HG03135 (cell line): ENCODE measurements at regions not wholly inside any gene's neighbourhood (a gene's known extent, or its start where the extent isn't known, plus 50 kb on each side); places are given as distances from the start of the nearest gene placed in this dataset.

Experiments
- ATAC-seq: cut with Tn5 transposase; IDR thresholded peaks from one replicate; pipeline ENCODE4 v1.9.1; 2021; ENCODE audit warnings: mild to moderate bottlenecking, moderate library complexity; ENCODE audit not compliant: unreplicated experiment

DNA sequence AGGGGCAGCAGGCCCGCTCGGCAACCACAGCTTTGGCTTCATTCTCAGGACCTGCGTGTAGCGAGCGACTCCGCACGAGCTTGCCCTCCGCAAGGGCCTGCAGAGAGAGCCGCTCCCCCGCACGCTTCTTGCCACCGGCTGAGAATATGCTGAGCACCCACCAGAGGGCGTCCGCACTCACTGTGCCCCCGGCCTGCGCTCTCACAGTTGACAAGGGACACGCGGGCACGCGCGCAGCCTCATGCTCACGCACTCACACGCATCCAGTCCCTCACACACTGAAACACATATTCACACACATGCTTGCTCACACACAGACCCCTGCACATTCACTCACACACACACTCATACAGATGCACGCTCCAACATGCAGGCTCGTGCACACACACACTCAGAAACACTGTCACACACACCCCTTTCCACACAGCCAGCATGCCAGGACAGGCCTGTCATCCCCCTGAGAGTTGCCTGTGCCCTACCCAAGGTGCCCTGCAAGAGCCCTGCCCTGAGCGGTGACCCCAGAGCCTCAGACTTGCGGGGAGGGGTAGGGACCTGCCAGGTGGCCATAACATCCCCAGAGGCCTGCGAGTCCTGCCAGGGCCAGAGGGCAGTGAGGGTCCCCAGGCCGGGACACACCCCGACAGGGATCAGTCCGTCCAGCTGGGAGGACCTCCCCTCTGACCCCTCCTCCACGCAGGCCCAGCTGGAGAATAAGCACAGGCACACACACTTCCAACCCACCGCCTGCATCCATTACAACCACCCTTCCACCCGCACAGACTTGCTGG lies 174.1 kb downstream of the BMP7 start:
- peak; percentile 68 for ATAC-seq

DNA sequence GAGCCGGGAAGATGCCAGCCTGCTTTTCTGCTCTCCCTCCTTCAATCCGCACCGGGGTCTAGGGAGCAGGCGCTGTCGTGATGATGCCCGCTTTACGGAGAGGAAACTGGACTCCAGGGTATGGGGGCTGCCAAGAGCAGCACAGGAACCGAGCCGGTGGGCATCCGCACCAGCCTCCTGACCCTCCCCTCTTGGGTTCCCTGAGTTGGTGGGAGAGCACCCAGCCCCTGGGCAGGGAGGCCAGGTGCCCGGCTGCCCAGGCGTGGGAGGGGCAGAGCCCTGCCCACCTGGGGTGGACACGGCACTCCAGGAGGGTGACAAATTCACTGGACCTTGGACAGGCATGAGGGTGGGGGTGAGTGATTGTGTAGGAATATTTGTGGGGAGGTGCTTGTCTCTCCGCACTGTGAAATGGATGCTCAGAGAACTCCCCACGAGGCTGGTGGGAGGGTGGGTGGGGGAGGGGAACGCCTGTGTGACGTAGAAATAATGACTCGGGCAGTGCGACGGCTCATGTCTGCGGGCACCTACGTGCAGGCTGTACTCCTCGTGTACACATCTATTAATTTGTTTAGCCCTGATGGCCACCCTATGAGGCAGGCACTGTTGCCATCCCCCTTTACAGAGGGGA lies 173.4 kb downstream of the BMP7 start:
- ATAC-seq, result no peak

DNA sequence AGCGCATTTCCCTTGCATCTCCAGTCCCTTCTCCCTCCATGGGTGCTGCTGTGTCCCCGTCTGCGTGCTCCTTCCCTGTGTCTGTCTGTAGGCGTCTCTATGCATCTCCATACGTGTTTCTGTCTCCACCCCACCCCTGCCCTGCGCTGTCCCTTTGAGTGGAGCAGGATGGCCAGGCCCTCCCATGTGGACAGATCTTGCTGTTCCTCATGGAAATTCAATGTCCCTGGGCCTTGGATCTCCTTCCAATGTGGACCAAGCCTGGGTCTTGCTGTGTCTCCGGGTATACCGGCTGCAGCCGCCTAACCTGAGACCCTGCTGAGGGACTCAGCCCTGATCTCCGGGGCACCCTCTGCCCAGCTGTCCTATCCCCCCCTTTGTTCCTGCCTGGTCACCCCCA lies 172.7 kb downstream of the BMP7 start:
- no peak for ATAC-seq

GRCh38 chr20:57094252-57094891 lies 172.1 kb downstream of the BMP7 start:
- ATAC-seq, result no peak

GRCh38 chr20:57094991-57095390 lies 171.4 kb downstream of the BMP7 start:
- ATAC-seq, result no peak

- ATAC-seq, result no peak
Observed at GRCh38 chr20:57095426-57095825, 171.0 kb downstream of the BMP7 start.

GRCh38 chr20:57097245-57097915 lies 169.1 kb downstream of the BMP7 start:
- no peak for ATAC-seq

DNA sequence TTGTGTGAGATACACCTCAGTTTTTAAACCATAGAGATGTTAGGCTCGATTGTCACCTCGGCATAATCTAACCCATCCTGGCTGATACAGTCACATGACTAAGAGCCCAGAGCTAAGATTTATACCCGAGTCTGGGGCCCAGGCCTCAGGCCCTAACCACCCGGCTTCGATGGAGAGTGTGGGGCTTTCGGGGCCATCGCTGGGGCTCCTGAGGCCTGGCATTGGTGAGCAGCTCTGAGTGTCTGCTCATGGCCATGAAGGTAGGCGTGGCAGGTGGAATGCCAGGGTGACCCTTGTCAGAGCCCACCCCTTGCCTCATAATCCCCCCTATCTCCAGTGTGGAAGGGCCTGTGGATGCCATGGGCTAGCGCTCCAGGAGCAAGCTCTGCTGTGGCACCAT lies 164.3 kb downstream of the BMP7 start:
- no peak for ATAC-seq

- ATAC-seq, result no peak
Observed at GRCh38 chr20:57102566-57102965, 163.9 kb downstream of the BMP7 start.

DNA sequence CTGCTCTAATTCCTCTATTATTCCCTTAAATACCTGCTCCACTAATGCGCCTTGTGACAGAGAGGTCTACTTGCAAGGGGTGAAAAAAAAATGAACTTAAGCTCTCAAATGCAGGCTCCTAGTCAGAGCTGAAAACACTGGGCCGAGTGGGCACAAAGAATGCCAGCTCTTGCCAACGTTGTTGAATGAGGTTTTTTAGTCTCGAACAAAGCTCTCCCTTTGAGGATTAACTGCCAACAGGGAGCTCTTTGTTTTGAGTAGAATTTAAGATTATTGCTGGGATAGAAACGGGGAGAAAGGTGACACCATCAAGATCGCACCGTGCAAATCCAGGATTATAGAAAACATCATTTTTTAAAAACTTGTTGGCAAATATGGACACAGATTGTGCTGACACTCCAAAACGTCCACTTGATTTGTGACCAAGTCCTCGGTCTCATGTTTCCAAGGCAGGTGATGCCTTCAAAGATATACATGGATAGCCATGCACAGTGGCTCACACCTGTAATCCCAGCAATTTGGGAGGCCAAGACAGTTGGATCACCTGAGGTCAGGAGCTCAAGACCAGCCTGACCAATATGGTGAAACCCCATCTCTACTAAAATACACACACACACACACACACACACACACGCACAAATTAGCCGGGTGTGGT lies 163.2 kb downstream of the BMP7 start:
- ATAC-seq, result no peak

DNA sequence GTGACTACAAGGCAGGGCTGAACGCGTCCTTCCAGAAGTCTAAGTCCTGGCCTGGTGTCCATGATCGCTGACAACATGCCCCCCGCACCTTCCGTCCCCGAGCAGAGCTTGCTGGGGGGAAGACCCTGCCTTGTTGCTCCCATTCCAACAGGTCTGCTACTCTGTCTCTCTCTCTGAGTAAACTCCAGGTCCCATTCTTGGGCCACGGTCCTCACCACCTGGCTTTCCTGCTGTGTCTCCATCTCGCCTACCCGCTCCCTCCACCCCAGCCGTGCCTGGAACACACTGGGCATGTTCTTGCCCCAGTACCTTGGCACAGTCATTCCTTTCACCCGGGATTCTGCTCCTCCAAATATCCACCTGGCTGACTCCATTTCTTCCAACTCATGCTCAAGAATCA lies 162.3 kb downstream of the BMP7 start:
- ATAC-seq, result no peak

- no peak for ATAC-seq
Observed at GRCh38 chr20:57104651-57105204, 161.7 kb downstream of the BMP7 start.

GRCh38 chr20:57106030-57106682 lies 160.3 kb downstream of the BMP7 start:
- no peak for ATAC-seq

- ATAC-seq, result no peak
Observed at GRCh38 chr20:57106692-57107091, 159.7 kb downstream of the BMP7 start.

- no peak for ATAC-seq
Observed at GRCh38 chr20:57107208-57107607, 159.2 kb downstream of the BMP7 start.

DNA sequence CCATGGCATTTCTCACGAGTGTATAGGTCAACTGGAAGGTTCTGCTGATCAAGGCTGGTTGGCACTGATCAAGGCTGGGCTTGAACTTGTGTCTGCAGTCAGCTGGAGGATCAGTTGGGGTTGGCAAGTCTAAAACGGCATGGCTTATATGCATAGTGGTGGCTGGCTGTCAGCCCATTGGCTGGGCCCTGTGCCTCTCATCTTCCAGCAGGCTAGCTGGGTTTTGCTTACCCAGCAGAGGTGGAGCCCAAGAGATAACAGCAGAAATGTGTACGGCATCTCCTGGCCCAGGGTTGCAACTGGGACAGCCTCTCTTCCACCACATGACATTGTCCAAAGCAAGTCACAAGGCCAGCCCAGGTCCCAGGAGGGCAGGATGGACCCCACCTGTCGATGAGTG lies 158.2 kb downstream of the BMP7 start:
- ATAC-seq, result no peak

DNA sequence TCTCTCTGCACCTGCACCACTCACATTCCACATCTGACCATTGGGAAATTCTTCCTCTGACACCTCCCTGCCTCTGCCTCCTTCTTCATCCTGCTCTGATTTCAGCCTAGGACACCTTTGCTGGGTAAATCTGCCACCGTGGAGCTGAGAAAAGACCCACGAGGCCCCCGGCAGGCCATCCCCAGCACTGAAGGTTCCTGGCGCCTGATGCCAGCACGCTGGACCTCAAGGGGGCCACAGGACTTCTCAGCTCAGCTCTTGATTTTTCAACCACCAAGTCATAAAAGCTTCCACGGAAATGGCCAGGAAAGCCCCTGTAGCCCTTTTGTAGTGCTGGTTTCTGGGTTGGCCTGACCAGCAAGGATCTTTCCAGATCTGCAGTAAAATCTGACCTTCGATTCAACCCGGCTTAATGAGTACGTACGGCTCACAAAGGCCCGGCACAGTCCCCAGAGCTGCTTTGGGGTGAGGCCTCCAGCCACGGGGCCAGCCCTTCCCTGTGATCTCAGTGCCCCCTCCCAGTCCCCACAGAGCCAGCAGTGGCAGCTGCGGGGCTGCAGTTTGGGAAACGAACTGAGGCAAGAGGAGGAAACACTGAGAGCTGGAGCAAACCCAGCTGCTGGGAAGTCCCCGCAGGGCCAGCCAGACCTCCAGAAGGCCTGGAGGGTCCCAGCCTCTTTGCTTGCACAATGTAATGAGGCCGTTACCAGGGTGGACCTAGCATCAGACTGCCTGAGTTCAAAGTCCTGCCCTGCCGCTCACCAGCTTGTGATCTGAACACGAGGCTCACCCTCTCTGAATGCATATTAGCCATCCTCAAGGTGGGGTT lies 157.5 kb downstream of the BMP7 start:
- no peak for ATAC-seq

GRCh38 chr20:57109571-57109953 lies 156.9 kb downstream of the BMP7 start:
- ATAC-seq, result no peak
